Stomach (tissue), 8 donors: ENCODE measurements at regions not wholly inside any gene's neighbourhood (a gene's known extent, or its start where the extent isn't known, plus 50 kb on each side); places are given as distances from the start of the nearest gene placed in this dataset.
A peak's percentile ranks its signal among the peaks of the same experiment; 100 is the strongest.

Source experiments
- DNase-seq, 2 donors: peaks; one replicate each; pipeline versions ENCODE4 v3.0.0 to v3.0.0-alpha.2; 2013 to 2019
- H3K27ac ChIP-seq, 5 donors: fragments of 200-600 bp in 4 of 5; sonication (generic) in 4 of 5; one replicate each; pipeline ENCODE4 v1.5.1; 2013 to 2019; ENCODE audit warnings: mild to moderate bottlenecking in 1 of 5, moderate library complexity in 1 of 5
- H3K27me3 ChIP-seq, 3 donors: fragments of 200-600 bp; sonication (generic); one replicate each; pipeline ENCODE4 v1.5.1; 2017 to 2019; ENCODE audit warnings: mixed run types in 1 of 3
- H3K36me3 ChIP-seq, 4 donors: fragments of 200-600 bp; sonication (generic); 1 replicate in 3 of 4; 2 replicates in 1 of 4; pipeline ENCODE4 v1.5.1; 2016 to 2019
- H3K4me1 ChIP-seq, 4 donors: fragments of 200-600 bp; sonication (generic); one replicate each; pipeline ENCODE4 v1.5.1; 2016 to 2019
- H3K4me3 ChIP-seq, 4 donors: fragments of 200-600 bp; sonication (generic) in 3 of 4; one replicate each; pipeline ENCODE4 v1.5.1; 2016 to 2019; ENCODE audit warnings: mild to moderate bottlenecking in 1 of 4
- H3K9me3 ChIP-seq, 4 donors: fragments of 200-600 bp; sonication (generic); one replicate each; pipeline ENCODE4 v1.5.1; 2016 to 2019
- CTCF ChIP-seq, 7 experiments: fragments of 450-650 bp in 4 of 7; fragments of 200-600 bp in 3 of 7; sonication (generic) in 3 of 7; IDR thresholded peaks; one replicate each; pipeline ENCODE4 v1.5.1; 2016 to 2019; ENCODE audit warnings: antibody characterized with exemption in 7 of 7, control low read depth in 2 of 7, mild to moderate bottlenecking in 1 of 7
- EP300 ChIP-seq: sonication (generic); formaldehyde crosslinking; IDR thresholded peaks from one replicate; pipeline ENCODE4 v1.6.1; 2017; ENCODE audit warnings: antibody characterized with exemption
- POLR2A ChIP-seq, 4 donors: fragments of 450-650 bp; IDR thresholded peaks; one replicate each; pipeline ENCODE4 v1.6.1; 2016; ENCODE audit warnings: antibody characterized with exemption in 4 of 4, control low read depth in 2 of 4, mild to moderate bottlenecking in 1 of 4, moderate library complexity in 1 of 4
- POLR2AphosphoS5 ChIP-seq, 3 donors: sonication (generic); formaldehyde crosslinking; IDR thresholded peaks; one replicate each; pipeline ENCODE4 v1.6.1; 2016; ENCODE audit warnings: antibody characterized with exemption in 3 of 3
- WGBS, 5 donors: extraction: QIAGEN DNeasy Blood & Tissue Kit in 3 of 5; methylation state at CpG; one replicate each; pipeline versions ENCODE4 v1.1.5 to v1.1.7; 2013 to 2018; 5-methylcytosine and 5-hydroxymethylcytosine counted together
- intact Hi-C: fragments of 100-400 bp; cut with DNase I; formaldehyde crosslinking; loops from one replicate; pipeline ENCODE4 v1.15.1; 2023; ENCODE audit warnings: low total_unique reads
- donor health status: healthy with polysubstance abuse.
- donor health status: Bipolar disorder and iron deficiency.
- donor health status: healthy.

- H3K9me3 ChIP-seq, result no peaks in the 10 kb centered on the region
- no peaks in the 10 kb centered on the region for H3K36me3 ChIP-seq
- WGBS, 5 donors, result 47 to 73% (median 68%) methylated on average over 2 of the region's 2 CpGs
- intact Hi-C loops, result no loop called here
- no peak overlapping the region for H3K4me3 ChIP-seq
- TF ChIP-seq CTCF (IDR thresholded peaks at IDR 0.05) (no peak), POLR2A (IDR thresholded peaks at IDR 0.05) (no peak), EP300 (no peak), POLR2AphosphoS5 (IDR thresholded peaks at IDR 0.05) (no peak)
- no peaks in the 10 kb centered on the region for H3K27me3 ChIP-seq
- H3K4me1 ChIP-seq, result no peaks in the 10 kb centered on the region
- peak in 1 of 2 donors; percentile 4 for DNase-seq
- H3K27ac ChIP-seq, result no peak overlapping the region
Observed at GRCh38 chr7:88485821-88486220, 179.1 kb upstream of the STEAP4 start.

- Histone ChIP-seq H3K27ac (no peak overlapping the region), H3K4me1 (no peaks in the 10 kb centered on the region), H3K4me3 (no peak overlapping the region), H3K36me3 (no peaks in the 10 kb centered on the region), H3K9me3 (no peaks in the 10 kb centered on the region), H3K27me3 (no peaks in the 10 kb centered on the region)
- 72 to 78% (median 74%) methylated on average over 3 of the region's 3 CpGs for WGBS, 5 donors
- TF ChIP-seq POLR2AphosphoS5 (IDR thresholded peaks at IDR 0.05), result no peak
- no peak for TF ChIP-seq POLR2A (IDR thresholded peaks at IDR 0.05)
- TF ChIP-seq EP300, result no peak
- TF ChIP-seq CTCF (IDR thresholded peaks at IDR 0.05), result no peak
- intact Hi-C loops, result no loop called here
- no peak for DNase-seq
Observed at GRCh38 chr7:88484551-88484950, 177.9 kb upstream of the STEAP4 start.

GRCh38 chr7:88480896-88481295, 174.2 kb upstream of the STEAP4 start:
- Histone ChIP-seq H3K4me1 (no peaks in the 10 kb centered on the region), H3K27ac (no peak overlapping the region), H3K27me3 (no peaks in the 10 kb centered on the region), H3K36me3 (no peaks in the 10 kb centered on the region), H3K4me3 (no peak overlapping the region), H3K9me3 (no peaks in the 10 kb centered on the region)
- intact Hi-C loops, result no loop called here
- DNase-seq, result peak in 1 of 2 donors; percentile 52
- TF ChIP-seq POLR2AphosphoS5 (IDR thresholded peaks at IDR 0.05) (no peak), CTCF (IDR thresholded peaks at IDR 0.05) (no peak), POLR2A (IDR thresholded peaks at IDR 0.05) (no peak)

- no peaks in the 10 kb centered on the region for H3K9me3 ChIP-seq
- no peaks in the 10 kb centered on the region for H3K27me3 ChIP-seq
- no peak overlapping the region for H3K27ac ChIP-seq
- 63 to 89% (median 70%) methylated on average over 4 of the region's 4 CpGs for WGBS, 5 donors
- H3K36me3 ChIP-seq, result no peaks in the 10 kb centered on the region
- H3K4me3 ChIP-seq, result no peak overlapping the region
- TF ChIP-seq EP300 (no peak), CTCF (IDR thresholded peaks at IDR 0.05) (no peak), POLR2A (IDR thresholded peaks at IDR 0.05) (no peak), POLR2AphosphoS5 (IDR thresholded peaks at IDR 0.05) (no peak)
- intact Hi-C loops, result no loop called here
- peak in 1 of 2 donors; percentile 10 for DNase-seq
- no peaks in the 10 kb centered on the region for H3K4me1 ChIP-seq
Observed at GRCh38 chr7:88480271-88480670, 173.6 kb upstream of the STEAP4 start.

GRCh38 chr7:88477976-88478375, 171.3 kb upstream of the STEAP4 start:
- no peaks in the 10 kb centered on the region for H3K4me1 ChIP-seq
- TF ChIP-seq POLR2A (IDR thresholded peaks at IDR 0.05) (no peak), POLR2AphosphoS5 (IDR thresholded peaks at IDR 0.05) (no peak), CTCF (IDR thresholded peaks at IDR 0.05) (no peak), EP300 (no peak)
- H3K36me3 ChIP-seq, result no peaks in the 10 kb centered on the region
- no peak overlapping the region for H3K4me3 ChIP-seq
- no peak for DNase-seq
- no peak overlapping the region for H3K27ac ChIP-seq
- intact Hi-C loops, result no loop called here
- no peaks in the 10 kb centered on the region for H3K27me3 ChIP-seq
- no peaks in the 10 kb centered on the region for H3K9me3 ChIP-seq
